ENCODE measurements at regions not wholly inside any gene's neighbourhood (a gene's known extent, or its start where the extent isn't known, plus 50 kb on each side); places are given as distances from the start of the nearest gene placed in this dataset.

- no peak for TF ChIP-seq POLR2A (IDR thresholded peaks at IDR 0.05)
- no peak for TF ChIP-seq CTCF (IDR thresholded peaks at IDR 0.05)
- no peak for TF ChIP-seq EP300 (IDR thresholded peaks at IDR 0.05)
Measured at GRCh38 chr2:150122871-150123613, 364.4 kb downstream of the RND3 start.
